Activated T-cell treated with anti-CD3 and anti-CD28 coated beads, Interleukin-2, amount 50 U/mL, for 24 hours (primary cell): ENCODE measurements at regions not wholly inside any gene's neighbourhood (a gene's known extent, or its start where the extent isn't known, plus 50 kb on each side); places are given as distances from the start of the nearest gene placed in this dataset.
"Not testable (repeated sequence)": the region's sequence is repeated elsewhere in the genome, so short reads cannot be mapped to it uniquely, and the experiment has no call there.

Experiments
- DNase-seq: peaks from one replicate; pipeline ENCODE4 v3.0.0-alpha.2; 2020
- H3K27ac Mint-ChIP-seq: 2 replicates; pipeline ENCODE4 v1.8.0; 2020; ENCODE audit warnings: mild to moderate bottlenecking, mixed read lengths
- H3K27me3 Mint-ChIP-seq: 2 replicates; pipeline ENCODE4 v1.8.0; 2020; ENCODE audit warnings: mixed read lengths
- H3K36me3 Mint-ChIP-seq: 2 replicates; pipeline ENCODE4 v1.8.0; 2020; ENCODE audit warnings: low read depth, mixed read lengths
- H3K4me1 Mint-ChIP-seq: 2 replicates; pipeline ENCODE4 v1.8.0; 2020; ENCODE audit warnings: low read depth, mixed read lengths
- H3K4me3 Mint-ChIP-seq: 2 replicates; pipeline ENCODE4 v1.8.0; 2020; ENCODE audit warnings: mild to moderate bottlenecking, moderate library complexity, mixed read lengths
- H3K9me3 Mint-ChIP-seq: 2 replicates; pipeline ENCODE4 v1.8.0; 2020; ENCODE audit warnings: mixed read lengths

DNA sequence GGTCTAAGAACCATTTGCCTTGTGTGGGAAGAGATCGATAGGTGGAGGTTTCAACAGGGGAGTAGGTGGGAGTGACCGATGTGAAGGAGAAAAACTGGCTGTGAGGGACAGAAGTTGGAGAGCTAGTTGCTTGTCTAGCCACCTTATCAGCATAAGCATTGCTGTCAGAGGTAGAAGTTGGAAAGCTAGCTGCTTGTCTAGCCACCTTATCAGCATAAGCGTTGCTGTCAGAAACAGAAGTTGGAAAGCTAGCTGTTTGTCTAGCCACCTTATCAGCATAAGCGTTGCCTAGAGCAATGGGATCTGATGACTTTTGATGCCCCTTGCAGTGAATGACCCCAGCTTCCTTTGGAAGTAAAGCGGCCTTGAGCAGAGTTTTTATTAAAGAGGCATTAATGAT, 784.6 kb upstream of the GOT2 start:
- not testable (repeated sequence) for H3K4me1 Mint-ChIP-seq, H3K4me3 Mint-ChIP-seq, H3K27me3 Mint-ChIP-seq, H3K27ac Mint-ChIP-seq, DNase-seq, H3K36me3 Mint-ChIP-seq
- H3K9me3 Mint-ChIP-seq = peaks cover 26% of the 10 kb centered on the region

DNA sequence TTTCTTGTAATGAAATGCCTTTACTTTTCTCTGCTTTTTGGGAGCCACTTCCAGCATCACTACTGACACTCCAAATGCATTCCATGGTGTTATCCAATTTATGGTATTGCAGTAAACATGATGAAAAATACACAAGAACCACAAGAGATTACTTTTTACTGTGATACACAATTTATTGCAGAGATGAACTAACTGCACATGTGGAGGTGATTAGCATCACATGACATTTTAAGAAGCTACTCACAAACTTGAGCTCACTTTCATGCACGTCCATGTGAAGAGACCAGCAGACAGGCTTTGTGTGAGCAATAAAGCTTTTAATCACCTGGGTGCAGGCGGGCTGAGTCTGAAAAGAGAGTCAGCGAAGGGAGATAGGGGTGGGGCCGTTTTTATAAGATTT, 780.5 kb upstream of the GOT2 start:
- Mint-ChIP-seq H3K4me3 (no peak overlapping the region), H3K27ac (no peak overlapping the region), H3K4me1 (no peaks in the 10 kb centered on the region), H3K9me3 (peaks cover 24% of the 10 kb centered on the region), H3K36me3 (no peaks in the 10 kb centered on the region), H3K27me3 (no peaks in the 10 kb centered on the region)
- no peak for DNase-seq

DNA sequence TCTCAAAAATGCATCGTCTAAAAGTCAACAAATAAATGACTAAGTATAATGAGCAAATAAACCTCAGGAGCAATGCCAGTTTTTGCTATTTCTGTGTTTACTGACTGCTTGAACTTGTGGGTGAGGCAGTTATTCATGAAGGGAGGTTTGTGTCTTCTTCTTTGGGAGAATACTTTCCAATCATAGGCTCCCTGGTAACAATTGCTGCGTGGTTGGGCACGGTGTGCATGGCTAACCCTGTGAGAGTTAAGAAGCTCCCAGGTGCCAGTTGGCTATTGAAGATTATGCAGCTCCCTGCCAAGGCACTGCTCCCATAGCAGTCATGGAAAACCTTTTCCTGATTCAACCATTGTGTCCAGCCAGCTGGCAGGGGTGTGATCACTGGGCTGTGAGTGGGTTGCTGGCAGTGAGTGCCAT, 775.9 kb upstream of the GOT2 start:
- H3K36me3 Mint-ChIP-seq = no peaks in the 10 kb centered on the region
- no peak overlapping the region for H3K27ac Mint-ChIP-seq
- no peak for DNase-seq
- H3K27me3 Mint-ChIP-seq = no peaks in the 10 kb centered on the region
- H3K9me3 Mint-ChIP-seq = peaks cover 13% of the 10 kb centered on the region
- H3K4me1 Mint-ChIP-seq = no peaks in the 10 kb centered on the region
- no peak overlapping the region for H3K4me3 Mint-ChIP-seq

DNA sequence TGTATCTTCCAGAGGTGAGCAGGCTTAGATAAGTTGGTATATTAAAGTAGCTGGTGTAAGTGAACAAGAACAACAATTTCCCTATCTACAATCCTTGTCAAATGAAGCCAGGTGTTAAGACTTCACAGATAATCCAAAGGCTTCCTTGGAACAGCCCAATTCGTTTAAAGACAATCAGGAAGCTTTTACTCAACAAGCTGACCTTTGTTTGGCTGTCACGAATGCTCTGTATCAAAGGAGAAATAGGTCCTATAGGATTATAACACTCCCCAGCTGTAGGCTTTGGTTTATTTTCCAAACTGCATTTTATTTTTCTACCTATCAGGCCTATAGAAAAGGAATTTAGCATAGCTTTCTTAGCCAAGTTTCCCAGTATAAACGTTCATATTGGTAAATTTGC, 766.5 kb upstream of the GOT2 start:
- no peak for DNase-seq
- H3K27me3 Mint-ChIP-seq = no peaks in the 10 kb centered on the region
- no peaks in the 10 kb centered on the region for H3K36me3 Mint-ChIP-seq
- H3K4me3 Mint-ChIP-seq = no peak overlapping the region
- H3K27ac Mint-ChIP-seq = no peak overlapping the region
- H3K4me1 Mint-ChIP-seq = no peaks in the 10 kb centered on the region
- peaks cover under 1% of the 10 kb centered on the region for H3K9me3 Mint-ChIP-seq

DNA sequence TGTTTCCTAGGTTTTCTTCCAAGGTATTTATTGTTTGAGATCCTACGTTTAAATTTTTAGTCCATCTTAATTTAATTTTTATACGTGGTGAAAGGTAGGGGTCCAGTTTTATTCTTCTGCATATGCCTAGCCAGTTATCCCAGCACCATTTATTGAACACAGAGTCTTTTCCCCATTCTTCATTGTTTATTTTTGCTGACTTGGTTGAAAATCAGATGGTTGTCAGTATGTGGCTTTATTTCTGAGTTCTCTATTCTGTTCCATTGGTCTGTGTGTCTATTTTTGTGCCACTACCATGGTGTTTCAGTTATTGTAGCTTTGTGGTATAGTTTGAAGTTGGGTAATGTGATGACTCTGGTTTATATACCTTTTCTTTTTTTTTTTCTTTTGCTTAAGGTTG, 753.0 kb upstream of the GOT2 start:
- no peak for DNase-seq

DNA sequence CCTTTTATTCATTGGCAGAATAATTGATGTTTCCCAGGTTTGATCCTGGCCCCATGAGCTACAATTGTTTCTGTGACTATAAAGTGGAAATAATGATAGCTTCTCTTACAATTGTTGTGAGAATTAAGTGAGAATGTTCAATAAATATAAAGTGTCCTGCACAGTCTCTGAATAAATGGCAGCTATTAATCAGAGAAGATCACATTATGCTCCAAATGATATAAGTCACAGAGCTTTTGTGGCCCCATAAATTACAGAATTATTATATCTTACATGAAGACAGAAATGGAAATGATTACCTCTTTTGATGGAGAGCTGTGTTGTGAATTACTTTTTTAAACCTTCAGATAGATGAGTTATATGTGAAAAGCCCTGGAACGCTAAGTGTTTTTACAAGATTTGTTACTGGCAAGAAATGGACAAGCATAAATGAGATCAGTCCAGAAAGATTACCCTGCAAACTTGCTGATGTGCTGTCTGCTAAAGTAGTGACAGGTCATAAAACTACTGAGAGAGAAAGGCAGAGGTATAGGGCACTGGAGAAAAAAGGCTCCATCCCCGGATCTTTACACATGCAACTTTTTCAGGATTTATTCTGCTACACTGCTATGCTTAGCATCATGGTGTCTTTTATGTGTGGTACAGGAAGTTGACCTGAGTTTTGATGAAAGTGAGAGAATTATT, 750.9 kb upstream of the GOT2 start:
- no peak overlapping the region for H3K27ac Mint-ChIP-seq
- no peak for DNase-seq
- H3K27me3 Mint-ChIP-seq = no peaks in the 10 kb centered on the region
- H3K4me3 Mint-ChIP-seq = no peak overlapping the region
- no peaks in the 10 kb centered on the region for H3K4me1 Mint-ChIP-seq
- no peaks in the 10 kb centered on the region for H3K36me3 Mint-ChIP-seq
- H3K9me3 Mint-ChIP-seq = peaks cover 10% of the 10 kb centered on the region

More for the DNA sequence above, 753.0 kb upstream of the GOT2 start:
- H3K36me3 Mint-ChIP-seq = no peaks in the 10 kb centered on the region
- H3K4me3 Mint-ChIP-seq = no peak overlapping the region
- peaks cover 9% of the 10 kb centered on the region for H3K9me3 Mint-ChIP-seq
- no peaks in the 10 kb centered on the region for H3K27me3 Mint-ChIP-seq
- H3K4me1 Mint-ChIP-seq = no peaks in the 10 kb centered on the region
- H3K27ac Mint-ChIP-seq = no peak overlapping the region

DNA sequence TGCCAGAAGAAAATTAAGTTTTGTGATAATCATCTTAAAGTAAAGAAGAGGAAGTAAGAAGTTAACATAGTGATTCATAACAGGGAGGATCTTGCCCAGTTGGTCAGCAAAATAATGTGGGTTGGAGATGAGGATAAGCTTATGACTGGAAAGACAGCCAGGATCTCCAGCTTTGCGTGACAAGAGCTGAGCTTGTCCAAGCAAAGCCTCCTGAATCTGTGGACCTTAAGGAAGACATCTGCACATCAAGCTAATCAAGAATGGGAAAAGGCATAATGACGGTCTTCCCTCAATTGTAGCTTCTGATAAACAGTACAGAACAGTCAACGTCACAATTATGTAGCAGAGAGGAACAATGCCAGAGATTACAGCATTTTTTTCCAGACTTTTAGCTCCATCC, 744.7 kb upstream of the GOT2 start:
- Mint-ChIP-seq H3K27ac (no peak overlapping the region), H3K9me3 (peaks cover 12% of the 10 kb centered on the region), H3K27me3 (no peaks in the 10 kb centered on the region), H3K36me3 (no peaks in the 10 kb centered on the region), H3K4me1 (no peaks in the 10 kb centered on the region), H3K4me3 (no peak overlapping the region)
- no peak for DNase-seq

DNA sequence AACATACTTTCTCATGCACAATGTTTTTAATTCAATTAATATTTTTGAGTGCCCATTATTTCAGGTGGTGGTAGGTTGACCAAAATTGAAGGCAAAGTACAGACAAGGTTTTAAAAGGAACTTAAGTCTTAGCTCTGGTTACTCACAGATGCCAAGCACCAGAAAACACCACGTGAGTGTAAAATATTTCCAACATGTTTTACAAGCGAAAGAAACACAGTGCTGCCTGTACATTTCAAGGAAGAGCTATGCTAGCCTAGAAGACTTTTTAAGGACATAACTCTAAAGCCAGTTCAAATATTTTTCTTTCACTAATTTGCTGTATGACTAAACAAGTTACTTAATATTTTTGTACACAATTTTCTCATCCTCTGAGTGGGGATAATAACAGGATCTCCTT, 736.4 kb upstream of the GOT2 start:
- Mint-ChIP-seq H3K36me3 (no peaks in the 10 kb centered on the region), H3K27me3 (no peaks in the 10 kb centered on the region), H3K27ac (no peak overlapping the region), H3K4me3 (no peak overlapping the region), H3K4me1 (no peaks in the 10 kb centered on the region), H3K9me3 (peaks cover 16% of the 10 kb centered on the region)
- DNase-seq = no peak

DNA sequence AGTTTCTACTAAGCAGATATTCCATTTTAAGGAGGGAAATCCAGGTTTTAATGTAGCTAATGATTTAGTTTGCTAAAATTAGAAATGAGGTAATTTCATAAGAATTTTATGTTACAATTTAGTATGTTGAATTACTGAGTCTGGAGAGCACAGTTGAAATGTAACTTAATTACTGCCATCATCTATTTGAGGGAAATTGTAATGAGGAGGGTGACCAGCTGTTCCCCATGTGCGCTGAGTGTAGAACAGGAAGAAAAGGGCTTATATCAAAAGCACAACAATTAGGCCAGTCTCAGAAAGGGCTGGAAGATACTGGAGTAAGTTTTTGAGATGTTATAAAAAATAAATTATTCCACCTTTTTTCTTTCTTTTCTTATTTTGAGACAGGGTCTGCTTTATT, 735.1 kb upstream of the GOT2 start:
- DNase-seq = no peak
- no peaks in the 10 kb centered on the region for H3K36me3 Mint-ChIP-seq
- H3K27ac Mint-ChIP-seq = no peak overlapping the region
- no peaks in the 10 kb centered on the region for H3K27me3 Mint-ChIP-seq
- no peak overlapping the region for H3K4me3 Mint-ChIP-seq
- H3K4me1 Mint-ChIP-seq = no peaks in the 10 kb centered on the region
- peaks cover 13% of the 10 kb centered on the region for H3K9me3 Mint-ChIP-seq

DNA sequence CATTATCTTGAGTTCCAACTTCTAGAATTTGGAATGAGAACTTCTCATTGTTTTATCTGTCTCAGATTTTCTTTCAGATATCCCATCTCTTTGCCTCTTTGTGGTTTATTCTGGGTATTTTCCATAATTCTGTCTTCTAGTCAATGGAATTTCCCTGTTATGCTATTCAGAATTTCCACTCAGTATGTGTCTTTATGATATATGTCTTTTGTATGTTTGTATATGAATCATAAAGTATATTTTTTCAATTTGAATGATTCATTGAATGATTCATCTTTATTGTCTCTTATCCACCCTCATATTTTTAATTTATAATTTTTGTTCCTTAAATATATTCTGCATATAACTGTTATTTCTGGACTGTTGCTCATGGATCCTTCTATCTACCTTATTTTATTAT, 729.7 kb upstream of the GOT2 start:
- Mint-ChIP-seq H3K27me3 (no peaks in the 10 kb centered on the region), H3K36me3 (no peaks in the 10 kb centered on the region), H3K9me3 (peaks cover 9% of the 10 kb centered on the region), H3K27ac (no peak overlapping the region), H3K4me3 (no peak overlapping the region), H3K4me1 (peaks cover 2% of the 10 kb centered on the region)
- no peak for DNase-seq

DNA sequence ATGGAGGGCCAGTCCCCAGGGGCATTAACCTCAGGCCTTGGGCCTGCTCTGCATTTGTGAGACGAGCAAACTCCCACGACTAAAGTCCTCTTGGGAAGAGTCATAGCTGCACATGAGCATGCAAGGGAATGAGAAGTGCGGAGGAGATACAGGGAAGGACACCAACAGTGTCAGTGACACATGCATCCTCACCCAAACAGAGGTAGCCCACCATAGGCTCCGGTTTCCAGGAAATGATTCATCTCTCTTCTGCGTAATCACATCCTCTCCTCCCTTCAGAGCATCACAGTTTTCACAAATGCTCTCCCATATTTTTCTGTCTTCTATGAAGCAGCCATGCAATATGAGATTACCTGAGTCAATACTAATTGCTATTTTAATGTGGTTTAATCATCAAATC, 725.7 kb upstream of the GOT2 start:
- peaks cover 2% of the 10 kb centered on the region for H3K4me1 Mint-ChIP-seq
- no peak overlapping the region for H3K4me3 Mint-ChIP-seq
- H3K9me3 Mint-ChIP-seq = no peaks in the 10 kb centered on the region
- DNase-seq = no peak
- no peak overlapping the region for H3K27ac Mint-ChIP-seq
- H3K27me3 Mint-ChIP-seq = no peaks in the 10 kb centered on the region
- H3K36me3 Mint-ChIP-seq = no peaks in the 10 kb centered on the region

DNA sequence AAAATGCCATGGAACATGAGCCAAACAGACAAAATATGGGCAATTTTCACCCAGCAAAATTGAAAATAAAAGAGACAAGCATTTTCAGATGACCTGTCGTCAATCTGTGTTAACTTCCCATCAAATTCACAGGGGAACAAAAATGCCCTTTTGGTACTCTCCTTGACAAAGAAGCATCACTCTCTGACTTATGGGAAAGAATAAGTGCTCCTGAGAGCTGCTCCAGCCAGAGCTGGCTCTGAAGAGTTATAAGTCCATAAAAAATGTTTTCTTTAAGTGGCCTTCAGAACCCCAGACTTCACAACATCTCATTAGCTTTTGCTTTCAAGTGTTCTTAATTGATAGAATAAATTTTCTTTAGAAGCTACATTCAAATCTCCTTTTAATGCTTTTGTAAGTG, 721.4 kb upstream of the GOT2 start:
- no peaks in the 10 kb centered on the region for H3K36me3 Mint-ChIP-seq

DNA sequence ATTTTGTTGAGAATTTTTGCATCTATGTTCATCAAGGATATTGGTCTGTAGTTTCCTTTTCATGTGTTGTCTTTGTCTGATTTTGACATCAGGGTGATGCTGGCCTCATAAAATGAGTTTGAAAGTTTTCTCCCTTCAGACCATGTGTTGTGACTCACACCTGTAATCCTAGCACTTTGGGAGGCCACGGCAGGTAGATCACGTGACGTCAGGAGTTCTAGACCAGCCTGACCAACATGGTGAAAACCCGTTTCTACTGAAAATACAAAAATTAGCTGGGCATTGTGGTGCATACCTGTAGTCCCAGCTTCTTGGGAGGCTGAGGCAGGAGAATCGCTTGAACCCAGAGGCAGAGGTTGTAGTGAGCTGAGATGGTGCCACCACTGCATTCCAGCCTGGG, 716.4 kb upstream of the GOT2 start:
- H3K4me1 Mint-ChIP-seq, H3K4me3 Mint-ChIP-seq, H3K36me3 Mint-ChIP-seq, DNase-seq, H3K27ac Mint-ChIP-seq, H3K27me3 Mint-ChIP-seq: not testable (repeated sequence)
- peaks cover 17% of the 10 kb centered on the region for H3K9me3 Mint-ChIP-seq

More for the DNA sequence above, 721.4 kb upstream of the GOT2 start:
- Mint-ChIP-seq H3K9me3 (peaks cover 8% of the 10 kb centered on the region), H3K4me3 (no peak overlapping the region), H3K4me1 (no peaks in the 10 kb centered on the region), H3K27me3 (no peaks in the 10 kb centered on the region), H3K27ac (no peak overlapping the region)
- DNase-seq = no peak

DNA sequence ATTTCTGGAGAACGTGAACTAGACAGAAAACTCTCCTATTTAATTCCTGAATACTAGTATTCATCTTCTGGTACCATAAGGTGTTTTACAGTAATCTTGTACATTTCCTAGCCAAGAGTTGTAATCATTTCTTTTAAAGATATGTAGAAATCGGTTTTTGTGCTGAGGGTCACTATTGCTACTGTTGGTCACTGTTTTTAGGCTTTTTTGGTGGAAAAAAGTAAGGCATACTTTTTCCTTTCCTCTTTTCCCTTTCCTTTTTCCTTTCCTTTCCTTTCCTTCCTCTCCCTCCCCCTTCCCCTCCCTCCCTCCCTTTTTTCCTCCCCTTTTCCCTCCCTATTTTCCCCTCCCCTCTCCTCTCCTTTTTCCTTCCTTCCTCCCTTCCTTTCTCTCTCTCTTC, 706.4 kb upstream of the GOT2 start:
- Mint-ChIP-seq H3K4me3 (no peak overlapping the region), H3K4me1 (no peaks in the 10 kb centered on the region), H3K27me3 (no peaks in the 10 kb centered on the region), H3K27ac (no peak overlapping the region), H3K36me3 (no peaks in the 10 kb centered on the region), H3K9me3 (peaks cover 11% of the 10 kb centered on the region)
- no peak for DNase-seq

DNA sequence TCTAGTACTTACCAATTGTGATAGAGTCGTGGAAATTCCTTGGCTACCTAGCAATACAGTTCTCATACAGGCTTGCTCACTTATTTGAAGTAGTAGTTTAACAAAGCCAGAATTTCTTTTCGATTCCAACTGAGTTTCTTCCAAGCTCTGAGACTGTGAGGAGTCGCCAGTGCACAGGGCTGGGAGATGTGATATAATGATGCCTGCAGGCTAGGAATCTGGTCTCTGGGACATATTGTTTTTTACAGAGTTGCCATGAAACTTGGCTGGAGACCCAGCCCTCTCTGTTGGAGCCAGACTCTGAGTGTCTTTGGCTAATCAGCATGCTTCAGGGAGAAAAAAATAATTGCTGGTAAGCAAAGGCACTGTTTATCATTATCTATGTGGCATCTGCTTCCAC, 698.8 kb upstream of the GOT2 start:
- H3K4me3 Mint-ChIP-seq = no peak overlapping the region
- H3K27ac Mint-ChIP-seq = no peak overlapping the region

DNA sequence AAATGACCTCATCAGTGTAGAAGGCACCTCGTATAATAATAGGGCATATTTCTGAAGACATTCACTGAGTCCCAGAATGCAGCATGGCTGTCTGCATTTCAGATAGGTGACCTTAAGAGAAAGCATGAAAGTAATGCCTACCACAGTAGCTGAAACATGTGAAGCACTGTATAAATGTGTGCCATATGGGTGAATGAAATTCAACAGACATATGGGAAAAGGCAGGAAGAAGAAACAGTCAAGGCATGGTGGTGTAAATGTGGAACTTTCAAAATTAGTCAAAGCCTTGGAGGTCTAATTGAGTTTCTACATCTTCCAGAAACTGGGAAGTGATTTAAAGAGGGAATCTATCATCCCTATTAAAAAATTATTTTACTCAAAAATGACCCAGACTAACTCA, 698.2 kb upstream of the GOT2 start:
- DNase-seq = no peak
- Mint-ChIP-seq H3K27ac (no peak overlapping the region), H3K4me1 (no peaks in the 10 kb centered on the region), H3K27me3 (no peaks in the 10 kb centered on the region), H3K4me3 (no peak overlapping the region), H3K36me3 (no peaks in the 10 kb centered on the region), H3K9me3 (peaks cover 6% of the 10 kb centered on the region)

More for the DNA sequence above, 698.8 kb upstream of the GOT2 start:
- Mint-ChIP-seq H3K4me1 (no peaks in the 10 kb centered on the region), H3K27me3 (no peaks in the 10 kb centered on the region), H3K9me3 (peaks cover 6% of the 10 kb centered on the region), H3K36me3 (no peaks in the 10 kb centered on the region)
- no peak for DNase-seq
